ENCODE measurements at regions not wholly inside any gene's neighbourhood (a gene's known extent, or its start where the extent isn't known, plus 50 kb on each side); places are given as distances from the start of the nearest gene placed in this dataset.
A peak's percentile ranks its signal among the peaks of the same experiment; 100 is the strongest.

DNA sequence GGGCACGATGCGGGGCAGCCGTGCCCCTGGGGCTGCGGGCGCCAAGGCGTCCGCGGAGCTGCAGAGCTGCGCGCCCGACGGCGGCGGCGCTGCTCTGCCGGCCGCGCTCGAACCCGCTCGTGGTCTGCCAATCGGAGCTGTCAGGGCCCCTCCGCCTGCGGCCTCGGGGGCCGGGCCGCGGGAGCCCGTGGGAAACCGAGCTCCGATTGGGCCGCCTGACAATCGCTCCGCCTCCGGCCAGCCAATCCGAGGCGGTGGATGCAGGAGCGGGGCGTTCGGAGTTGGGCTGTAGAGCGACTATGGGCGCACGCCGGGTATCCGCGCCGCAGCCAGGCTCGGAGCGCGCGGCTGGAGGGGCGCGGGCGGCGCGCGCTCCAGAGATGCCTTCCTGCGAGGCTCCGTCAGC lies 100.5 kb upstream of the SOD1 start:
- H3K4me3 ChIP-seq (replicated peaks; ENCODE audit: low read depth, low read length): peak overlapping the region; percentile 67
- no peaks in the 10 kb centered on the region for H3K36me3 ChIP-seq (ENCODE audit: control insufficient read depth, insufficient read depth, low read length)
- peak; percentile 84 for DNase-seq (ENCODE audit: extremely low read depth, insufficient read length)
- H3K27me3 ChIP-seq (replicated peaks; ENCODE audit: control insufficient read depth, insufficient read depth, low read length): no peaks in the 10 kb centered on the region; the same call in 1 of the 2 replicates
- TF ChIP-seq, protein P1, sequence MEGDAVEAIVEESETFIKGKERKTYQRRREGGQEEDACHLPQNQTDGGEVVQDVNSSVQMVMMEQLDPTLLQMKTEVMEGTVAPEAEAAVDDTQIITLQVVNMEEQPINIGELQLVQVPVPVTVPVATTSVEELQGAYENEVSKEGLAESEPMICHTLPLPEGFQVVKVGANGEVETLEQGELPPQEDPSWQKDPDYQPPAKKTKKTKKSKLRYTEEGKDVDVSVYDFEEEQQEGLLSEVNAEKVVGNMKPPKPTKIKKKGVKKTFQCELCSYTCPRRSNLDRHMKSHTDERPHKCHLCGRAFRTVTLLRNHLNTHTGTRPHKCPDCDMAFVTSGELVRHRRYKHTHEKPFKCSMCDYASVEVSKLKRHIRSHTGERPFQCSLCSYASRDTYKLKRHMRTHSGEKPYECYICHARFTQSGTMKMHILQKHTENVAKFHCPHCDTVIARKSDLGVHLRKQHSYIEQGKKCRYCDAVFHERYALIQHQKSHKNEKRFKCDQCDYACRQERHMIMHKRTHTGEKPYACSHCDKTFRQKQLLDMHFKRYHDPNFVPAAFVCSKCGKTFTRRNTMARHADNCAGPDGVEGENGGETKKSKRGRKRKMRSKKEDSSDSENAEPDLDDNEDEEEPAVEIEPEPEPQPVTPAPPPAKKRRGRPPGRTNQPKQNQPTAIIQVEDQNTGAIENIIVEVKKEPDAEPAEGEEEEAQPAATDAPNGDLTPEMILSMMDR (IDR thresholded peaks at IDR 0.05; ENCODE audit: insufficient read depth, low read length, poor library complexity, severe bottlenecking): no peak

DNA sequence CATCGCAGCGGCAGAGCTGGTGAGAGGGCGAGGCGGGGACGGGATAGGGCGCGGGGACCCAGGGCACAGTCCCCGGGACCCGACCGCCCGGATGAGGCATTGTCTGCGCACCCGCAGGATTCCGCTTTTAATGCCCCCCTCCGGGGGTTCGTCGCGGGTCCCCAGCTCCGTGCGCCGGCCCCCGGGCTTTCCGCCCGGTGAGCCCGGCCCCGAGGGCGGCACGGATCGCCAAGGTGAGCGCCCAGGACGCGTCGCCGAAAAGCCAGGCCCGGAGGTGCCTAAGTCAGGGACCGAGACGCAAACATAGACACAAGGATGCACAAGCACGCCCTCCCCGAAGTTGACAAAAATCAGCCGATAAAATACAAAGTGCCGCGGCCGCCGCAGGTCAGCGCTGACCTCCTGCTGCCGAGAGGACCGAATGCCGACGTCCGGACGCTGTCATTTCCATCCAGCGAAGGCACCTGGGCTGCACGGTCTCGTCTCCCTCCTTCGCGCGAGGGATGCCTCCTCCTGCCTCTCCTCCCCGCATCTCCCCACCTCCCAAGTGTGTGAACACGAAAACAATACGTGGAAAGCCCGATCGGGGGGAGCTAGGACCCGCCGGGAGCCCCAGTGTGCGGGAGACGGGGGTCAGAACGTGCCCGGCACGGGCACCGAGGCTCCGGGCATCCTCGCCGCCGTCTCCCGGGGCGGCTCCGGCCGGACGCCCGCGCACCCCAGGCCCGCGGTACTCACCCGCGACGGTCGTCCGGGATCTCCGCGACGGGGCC lies 101.1 kb upstream of the SOD1 start:
- DNase-seq (ENCODE audit: extremely low read depth, insufficient read length): peak; percentile 22
- H3K27me3 ChIP-seq (replicated peaks; ENCODE audit: control insufficient read depth, insufficient read depth, low read length): no peaks in the 10 kb centered on the region; the same call in 1 of the 2 replicates

DNA sequence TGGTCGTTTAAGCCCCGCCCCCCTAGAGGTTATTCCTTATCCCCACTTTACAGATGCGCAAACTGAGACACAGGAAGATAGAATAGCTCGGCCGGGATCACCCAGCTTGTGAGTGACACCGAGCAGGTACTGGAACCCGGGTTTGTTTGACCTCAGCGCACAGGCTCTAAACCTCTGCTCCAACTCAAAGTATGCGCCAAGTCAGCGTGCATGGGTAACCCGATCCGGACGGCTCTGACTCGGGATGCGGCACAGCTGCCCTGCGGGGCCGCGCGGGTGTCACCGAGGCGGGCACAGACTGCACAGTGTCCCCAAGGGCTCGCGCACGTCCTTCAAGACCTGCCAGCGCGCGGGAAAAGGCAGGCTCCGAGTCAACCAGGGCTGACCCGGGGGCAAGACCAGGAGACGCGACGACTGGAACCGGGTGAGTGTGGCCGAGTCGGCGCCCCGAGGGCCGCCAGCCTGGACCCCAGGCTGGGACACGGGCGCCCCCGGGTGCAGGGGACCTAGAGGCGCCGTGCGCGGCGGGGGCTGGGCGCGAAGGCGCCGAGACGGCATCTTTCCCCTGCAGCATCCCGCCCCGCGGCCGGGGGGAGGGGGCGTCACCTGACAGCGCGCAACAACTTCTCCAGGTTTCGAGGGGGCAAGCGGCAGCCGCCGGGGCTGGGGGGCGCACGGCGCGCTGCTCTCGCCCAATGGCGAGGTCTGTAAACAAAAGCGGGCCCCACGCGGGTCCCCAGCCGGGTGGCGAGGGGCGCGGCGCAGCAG lies 101.9 kb upstream of the SOD1 start:
- H3K4me3 ChIP-seq (replicated peaks; ENCODE audit: low read depth, low read length): peak overlapping the region; percentile 67
- DNase-seq (ENCODE audit: extremely low read depth, insufficient read length): peak; percentile 13
- no peaks in the 10 kb centered on the region; the same call in 1 of the 2 replicates for H3K27me3 ChIP-seq (replicated peaks; ENCODE audit: control insufficient read depth, insufficient read depth, low read length)
- TF ChIP-seq, protein P1 (IDR thresholded peaks at IDR 0.05; ENCODE audit: insufficient read depth, low read length, poor library complexity, severe bottlenecking): no peak
- H3K36me3 ChIP-seq (ENCODE audit: control insufficient read depth, insufficient read depth, low read length): no peaks in the 10 kb centered on the region

More for the DNA sequence above, 101.1 kb upstream of the SOD1 start:
- no peaks in the 10 kb centered on the region for H3K36me3 ChIP-seq (ENCODE audit: control insufficient read depth, insufficient read depth, low read length)
- H3K4me3 ChIP-seq (replicated peaks; ENCODE audit: low read depth, low read length): peak overlapping the region; percentile 67
- TF ChIP-seq, protein P1 (IDR thresholded peaks at IDR 0.05; ENCODE audit: insufficient read depth, low read length, poor library complexity, severe bottlenecking): no peak

GRCh38 chr21:31556662-31557061 lies 102.8 kb upstream of the SOD1 start:
- Histone ChIP-seq H3K36me3 (ENCODE audit: control insufficient read depth, insufficient read depth, low read length) (no peaks in the 10 kb centered on the region), H3K27me3 (replicated peaks; ENCODE audit: control insufficient read depth, insufficient read depth, low read length) (no peaks in the 10 kb centered on the region; the same call in 1 of the 2 replicates), H3K4me3 (replicated peaks; ENCODE audit: low read depth, low read length) (no peak overlapping the region)
- TF ChIP-seq, protein P1 (IDR thresholded peaks at IDR 0.05; ENCODE audit: insufficient read depth, low read length, poor library complexity, severe bottlenecking): no peak
- no peak for DNase-seq (ENCODE audit: extremely low read depth, insufficient read length)

DNA sequence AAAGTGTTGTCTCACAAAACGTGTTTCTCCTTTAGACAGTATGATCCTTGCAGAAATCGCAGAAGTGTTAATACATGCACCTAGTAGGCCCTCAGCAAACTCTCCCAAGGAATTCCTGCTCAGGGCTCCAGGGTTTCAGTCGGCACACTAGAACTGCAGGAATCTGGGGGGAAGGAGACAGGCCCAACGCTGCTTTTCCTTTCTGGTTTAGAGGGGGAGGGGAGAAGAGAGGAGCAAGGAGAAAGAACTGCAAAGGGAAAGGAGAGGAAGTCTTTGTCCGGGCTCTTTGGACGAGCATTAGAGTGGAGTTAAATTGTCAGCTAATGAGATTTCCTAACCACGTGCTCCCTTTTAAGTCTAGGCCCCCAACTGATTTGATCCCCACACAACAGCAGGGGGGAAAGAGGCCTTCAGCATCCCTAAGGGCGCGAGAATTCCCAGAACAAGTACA lies 103.7 kb upstream of the SOD1 start:
- no peak for DNase-seq (ENCODE audit: extremely low read depth, insufficient read length)
- TF ChIP-seq, protein P1 (IDR thresholded peaks at IDR 0.05; ENCODE audit: insufficient read depth, low read length, poor library complexity, severe bottlenecking): no peak
- H3K27me3 ChIP-seq (replicated peaks; ENCODE audit: control insufficient read depth, insufficient read depth, low read length): no peaks in the 10 kb centered on the region; the same call in 1 of the 2 replicates
- no peak overlapping the region for H3K4me3 ChIP-seq (replicated peaks; ENCODE audit: low read depth, low read length)
- no peaks in the 10 kb centered on the region for H3K36me3 ChIP-seq (ENCODE audit: control insufficient read depth, insufficient read depth, low read length)

Measured in GM06990 (cell line).